Caco-2 (cell line): ENCODE measurements at regions not wholly inside any gene's neighbourhood (a gene's known extent, or its start where the extent isn't known, plus 50 kb on each side); places are given as distances from the start of the nearest gene placed in this dataset.

Source experiments
- BruUV-seq: library from RNA; stranded (reverse); fragments of 400-500 nt; replicated peaks from 2 replicates; lab custom pipeline; 2021; lab: Mats Ljungman, UMichigan
- CTCF ChIA-PET: fragments of 300-600 bp; sonication (Branson Sonifier 250); formaldehyde crosslinking; loops from one replicate; lab custom pipeline; 2022; ENCODE audit warnings: antibody characterized with exemption; lab: Charles Lee
- POLR2A ChIA-PET: fragments of 300-600 bp; sonication (Branson Sonifier 250); formaldehyde crosslinking; loops from one replicate; lab custom pipeline; 2022; ENCODE audit warnings: antibody characterized with exemption; lab: Charles Lee
- DNase-seq, 2 experiments: peaks; one replicate each; pipeline versions ENCODE4 v3.0.0 to v3.0.0-alpha.2; 2020 to 2022
- H3K27me3 ChIP-seq: replicated peaks from 2 replicates; pipeline ENCODE4 v1.6.0; 2011; ENCODE audit warnings: low read length; ENCODE audit not compliant: control insufficient read depth, insufficient read depth
- H3K36me3 ChIP-seq: 2 replicates; pipeline ENCODE4 v1.5.1; 2011; ENCODE audit warnings: low read length; ENCODE audit not compliant: control insufficient read depth, insufficient read depth
- H3K4me1 ChIP-seq: fragments of 250-450 bp; sonication (Bioruptor Pico); 2 replicates; pipeline ENCODE4 v1.5.1; 2020; ENCODE audit warnings: mild to moderate bottlenecking
- H3K4me3 ChIP-seq: 2 replicates; pipeline ENCODE4 v1.5.1; 2011; ENCODE audit warnings: low read depth, mild to moderate bottlenecking, control low read depth, low read length
- H3K9me3 ChIP-seq: fragments of 250-450 bp; sonication (Bioruptor Pico); 2 replicates; pipeline ENCODE4 v1.5.1; 2020; ENCODE audit warnings: mild to moderate bottlenecking, moderate library complexity
- H3K27ac Mint-ChIP-seq: one replicate; pipeline ENCODE4 v1.8.0; 2022; ENCODE audit warnings: mixed read lengths; ENCODE audit not compliant: unreplicated experiment
- H3K27me3 Mint-ChIP-seq: one replicate; pipeline ENCODE4 v1.8.0; 2022; ENCODE audit warnings: mixed read lengths; ENCODE audit not compliant: insufficient read depth, unreplicated experiment
- H3K36me3 Mint-ChIP-seq: one replicate; pipeline ENCODE4 v1.8.0; 2022; ENCODE audit warnings: mild to moderate bottlenecking, mixed read lengths; ENCODE audit not compliant: insufficient read depth, unreplicated experiment
- H3K4me1 Mint-ChIP-seq: one replicate; pipeline ENCODE4 v1.8.0; 2022; ENCODE audit warnings: low read depth, mixed read lengths; ENCODE audit not compliant: unreplicated experiment
- H3K4me3 Mint-ChIP-seq: one replicate; pipeline ENCODE4 v1.8.0; 2022; ENCODE audit warnings: mild to moderate bottlenecking, moderate library complexity, mixed read lengths; ENCODE audit not compliant: unreplicated experiment
- H3K9me3 Mint-ChIP-seq: one replicate; pipeline ENCODE4 v1.8.0; 2022; ENCODE audit warnings: mixed read lengths; ENCODE audit not compliant: unreplicated experiment
- CTCF ChIP-seq, 2 experiments: fragments of 200-600 bp in 1 of 2; IDR thresholded peaks; 1 replicate in 1 of 2; 2 replicates in 1 of 2; pipeline versions ENCODE4 v1.5.1 to v1.8.0; 2011 to 2022; ENCODE audit warnings: antibody characterized with exemption in 1 of 2, control low read depth in 1 of 2, inconsistent platforms in 1 of 2, low read depth in 1 of 2, low read length in 1 of 2, mild to moderate bottlenecking in 1 of 2, moderate library complexity in 1 of 2; ENCODE audit not compliant: insufficient read depth in 1 of 2, severe bottlenecking in 1 of 2, unreplicated experiment in 1 of 2
- intact Hi-C: fragments of 100-400 bp; cut with micrococcal nuclease; formaldehyde crosslinking; loops from one replicate; pipeline ENCODE4 v1.10.0; 2022; ENCODE audit not compliant: unreplicated experiment

- Histone ChIP-seq H3K27me3 (no peaks in the 10 kb centered on the region), H3K9me3 (peaks cover 5% of the 10 kb centered on the region; the same call in 1 of the 2 replicates), H3K36me3 (no peaks in the 10 kb centered on the region), H3K4me1 (no peaks in the 10 kb centered on the region), H3K4me3 (no peak overlapping the region)
- Mint-ChIP-seq H3K27me3 (no peaks in the 10 kb centered on the region), H3K4me1 (no peaks in the 10 kb centered on the region), H3K9me3 (no peaks in the 10 kb centered on the region), H3K36me3 (peaks cover 13% of the 10 kb centered on the region), H3K27ac (no peak overlapping the region), H3K4me3 (no peak overlapping the region)
- no TSS peak for BruUV-seq
- DNase-seq, result no peak
- ChIA-PET CTCF (no interaction called here), POLR2A (no interaction called here)
- intact Hi-C loops, result no loop called here
- no peak for TF ChIP-seq CTCF (IDR thresholded peaks at IDR 0.05; ENCODE audit: insufficient read depth in 1 of 2, low read depth in 1 of 2, low read length in 1 of 2, severe bottlenecking in 1 of 2, unreplicated experiment in 1 of 2)
These were observed 86.1 kb downstream of the PRKAB2 start for GRCh38 chr1:147086129-147086528.

DNA sequence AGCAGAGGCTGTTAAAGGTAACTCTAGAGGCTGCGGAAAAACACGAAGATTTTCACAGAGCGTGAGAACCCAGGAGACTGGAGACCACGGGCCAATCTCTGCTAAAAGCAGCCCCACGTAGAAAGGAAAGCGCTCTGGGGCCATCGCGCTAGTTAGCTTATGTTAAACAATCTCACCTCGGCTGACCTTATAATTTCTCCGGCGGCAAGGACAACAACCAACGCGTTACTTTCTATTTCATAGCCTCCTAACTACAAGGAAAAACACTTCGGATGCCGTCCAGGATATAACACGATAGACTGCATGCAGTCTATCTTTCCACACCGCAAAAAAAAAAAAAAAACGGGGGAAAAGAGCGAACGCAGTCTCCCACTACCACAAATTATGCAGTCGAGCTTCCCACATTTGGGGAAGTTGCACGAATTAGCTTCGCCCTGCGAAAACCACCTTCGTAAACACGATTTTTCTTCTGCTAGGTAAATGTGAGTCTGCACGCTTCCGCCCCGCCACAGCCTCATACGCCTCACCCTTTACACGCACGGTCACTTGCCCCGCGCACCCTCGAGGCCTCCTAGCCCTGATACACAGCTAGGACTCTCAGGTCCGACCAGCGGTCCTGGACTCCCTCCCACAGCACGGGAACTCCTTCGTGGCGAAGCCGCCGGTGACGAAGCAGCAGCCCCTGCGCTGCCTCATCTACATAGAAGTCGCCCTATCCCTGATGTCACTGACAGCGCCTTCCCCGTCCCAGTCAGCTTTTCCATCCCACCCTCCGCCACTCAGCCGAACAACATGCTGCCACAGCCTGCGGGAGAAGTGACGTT lies 87.8 kb downstream of the PRKAB2 start:
- peaks cover 13% of the 10 kb centered on the region for H3K36me3 Mint-ChIP-seq
- H3K4me3 Mint-ChIP-seq, result peak overlapping the region; percentile 79
- no peaks in the 10 kb centered on the region for H3K27me3 Mint-ChIP-seq
- no peaks in the 10 kb centered on the region for H3K36me3 ChIP-seq
- BruUV-seq, result TSS peak; percentile 89
- H3K4me1 ChIP-seq, result no peaks in the 10 kb centered on the region
- H3K9me3 ChIP-seq, result peaks cover 5% of the 10 kb centered on the region; the same call in 1 of the 2 replicates
- peak overlapping the region; percentile 41 for H3K4me3 ChIP-seq
- no peaks in the 10 kb centered on the region for H3K4me1 Mint-ChIP-seq
- peak; percentile 89 to 92 for DNase-seq
- intact Hi-C loops, result loop anchor here (1.0 to 2.0 kb wide), 2 partner anchors 9 to 84 kb away; no protein-coding TSS in a partner anchor
- peak overlapping the region; percentile 99 for H3K27ac Mint-ChIP-seq
- POLR2A ChIA-PET, result interaction anchor here (0.6 to 2.0 kb wide), 21 partner anchors 9 to 1250 kb away, joined by 3 to 28 read pairs (median 4); partner anchors contain the start of genes ACP6, CHD1L and PRKAB2
- no peak for TF ChIP-seq CTCF (IDR thresholded peaks at IDR 0.05; ENCODE audit: insufficient read depth in 1 of 2, low read depth in 1 of 2, low read length in 1 of 2, severe bottlenecking in 1 of 2, unreplicated experiment in 1 of 2)
- no peaks in the 10 kb centered on the region for H3K9me3 Mint-ChIP-seq
- H3K27me3 ChIP-seq, result no peaks in the 10 kb centered on the region
- CTCF ChIA-PET, result interaction anchor here (0.6 to 1.0 kb wide), 3 partner anchors 99 to 455 kb away, joined by 3 to 5 read pairs (median 4); partner anchors contain the start of gene CHD1L

GRCh38 chr1:147083919-147084272 lies 88.4 kb downstream of the PRKAB2 start:
- TF ChIP-seq CTCF (IDR thresholded peaks at IDR 0.05; ENCODE audit: insufficient read depth in 1 of 2, low read depth in 1 of 2, low read length in 1 of 2, severe bottlenecking in 1 of 2, unreplicated experiment in 1 of 2), result no peak
- DNase-seq, result no peak

More at GRCh38 chr1:147083919-147084272, 88.4 kb downstream of the PRKAB2 start:
- Histone ChIP-seq H3K9me3 (peaks cover 5% of the 10 kb centered on the region; the same call in 1 of the 2 replicates), H3K27me3 (no peaks in the 10 kb centered on the region), H3K4me1 (no peaks in the 10 kb centered on the region), H3K36me3 (no peaks in the 10 kb centered on the region), H3K4me3 (peak overlapping the region; percentile 41)
- BruUV-seq, result no TSS peak
- intact Hi-C loops, result loop anchor here (1.0 to 2.0 kb wide), 2 partner anchors 9 to 85 kb away; no protein-coding TSS in a partner anchor
- Mint-ChIP-seq H3K36me3 (peaks cover 13% of the 10 kb centered on the region), H3K9me3 (no peaks in the 10 kb centered on the region), H3K27me3 (no peaks in the 10 kb centered on the region), H3K4me1 (no peaks in the 10 kb centered on the region), H3K4me3 (peak overlapping the region; percentile 79), H3K27ac (peak overlapping the region; percentile 99)
- ChIA-PET CTCF (interaction anchor here (0.6 to 1.0 kb wide), 2 partner anchors 100 to 158 kb away, joined by 3 to 5 read pairs; partner anchors contain the start of gene CHD1L), POLR2A (interaction anchor here (0.6 to 2.0 kb wide), 12 partner anchors 9 to 696 kb away, joined by 3 to 28 read pairs (median 4); partner anchors contain the start of genes ACP6, CHD1L and PRKAB2)
